NB4 (cell line): ENCODE measurements at regions not wholly inside any gene's neighbourhood (a gene's known extent, or its start where the extent isn't known, plus 50 kb on each side); places are given as distances from the start of the nearest gene placed in this dataset.

Source experiments
- MAX ChIP-seq: IDR thresholded peaks from 2 replicates; pipeline ENCODE4 v1.6.1; 2011; ENCODE audit warnings: low read depth, low read length
- MYC ChIP-seq: IDR thresholded peaks from 2 replicates; pipeline ENCODE4 v1.6.1; 2011; ENCODE audit warnings: low read depth, low read length
- POLR2A ChIP-seq: IDR thresholded peaks from 2 replicates; pipeline ENCODE4 v1.6.1; 2011; ENCODE audit warnings: mild to moderate bottlenecking; ENCODE audit not compliant: insufficient read length; ENCODE audit errors: extremely low read depth
- TF ChIP-seq, protein P1 (sequence below): IDR thresholded peaks from one replicate; pipeline ENCODE4 v1.5.1; 2012; ENCODE audit warnings: low read depth, low read length

- TF ChIP-seq, protein P1, sequence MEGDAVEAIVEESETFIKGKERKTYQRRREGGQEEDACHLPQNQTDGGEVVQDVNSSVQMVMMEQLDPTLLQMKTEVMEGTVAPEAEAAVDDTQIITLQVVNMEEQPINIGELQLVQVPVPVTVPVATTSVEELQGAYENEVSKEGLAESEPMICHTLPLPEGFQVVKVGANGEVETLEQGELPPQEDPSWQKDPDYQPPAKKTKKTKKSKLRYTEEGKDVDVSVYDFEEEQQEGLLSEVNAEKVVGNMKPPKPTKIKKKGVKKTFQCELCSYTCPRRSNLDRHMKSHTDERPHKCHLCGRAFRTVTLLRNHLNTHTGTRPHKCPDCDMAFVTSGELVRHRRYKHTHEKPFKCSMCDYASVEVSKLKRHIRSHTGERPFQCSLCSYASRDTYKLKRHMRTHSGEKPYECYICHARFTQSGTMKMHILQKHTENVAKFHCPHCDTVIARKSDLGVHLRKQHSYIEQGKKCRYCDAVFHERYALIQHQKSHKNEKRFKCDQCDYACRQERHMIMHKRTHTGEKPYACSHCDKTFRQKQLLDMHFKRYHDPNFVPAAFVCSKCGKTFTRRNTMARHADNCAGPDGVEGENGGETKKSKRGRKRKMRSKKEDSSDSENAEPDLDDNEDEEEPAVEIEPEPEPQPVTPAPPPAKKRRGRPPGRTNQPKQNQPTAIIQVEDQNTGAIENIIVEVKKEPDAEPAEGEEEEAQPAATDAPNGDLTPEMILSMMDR, result no peak
- TF ChIP-seq MAX, result no peak
- TF ChIP-seq MYC, result no peak
- no peak for TF ChIP-seq POLR2A
Observed at GRCh38 chr12:118512669-118513068, 136.3 kb downstream of the SUDS3 start.
